Calu3 (cell line): ENCODE measurements at regions not wholly inside any gene's neighbourhood (a gene's known extent, or its start where the extent isn't known, plus 50 kb on each side); places are given as distances from the start of the nearest gene placed in this dataset.

Source experiments
- BruUV-seq: library from RNA; stranded (reverse); fragments of 400-500 nt; replicated peaks from 2 replicates; lab custom pipeline; 2021; lab: Mats Ljungman, UMichigan
- CTCF ChIA-PET: fragments of 300-600 bp; sonication (Branson Sonifier 250); formaldehyde crosslinking; loops from one replicate; lab custom pipeline; 2022; ENCODE audit warnings: antibody characterized with exemption; lab: Charles Lee
- DNase-seq: peaks from one replicate; pipeline ENCODE4 v3.0.0; 2022
- H3K27ac Mint-ChIP-seq: one replicate; pipeline ENCODE4 v1.8.0; 2022; ENCODE audit warnings: mixed read lengths; ENCODE audit not compliant: unreplicated experiment
- H3K27me3 Mint-ChIP-seq: one replicate; pipeline ENCODE4 v1.8.0; 2022; ENCODE audit warnings: mixed read lengths; ENCODE audit not compliant: unreplicated experiment
- H3K36me3 Mint-ChIP-seq: one replicate; pipeline ENCODE4 v1.8.0; 2022; ENCODE audit warnings: mild to moderate bottlenecking, moderate library complexity, mixed read lengths; ENCODE audit not compliant: insufficient read depth, unreplicated experiment
- H3K4me1 Mint-ChIP-seq: one replicate; pipeline ENCODE4 v1.8.0; 2022; ENCODE audit warnings: mild to moderate bottlenecking, low read depth, mixed read lengths; ENCODE audit not compliant: unreplicated experiment
- H3K4me3 Mint-ChIP-seq: one replicate; pipeline ENCODE4 v1.8.0; 2022; ENCODE audit warnings: mild to moderate bottlenecking, low read depth, moderate library complexity, mixed read lengths; ENCODE audit not compliant: unreplicated experiment
- H3K9me3 Mint-ChIP-seq: one replicate; pipeline ENCODE4 v1.8.0; 2022; ENCODE audit warnings: low read depth, mixed read lengths; ENCODE audit not compliant: unreplicated experiment
- intact Hi-C: fragments of 100-400 bp; cut with micrococcal nuclease; formaldehyde crosslinking; loops from one replicate; pipeline ENCODE4 v1.10.0; 2022; ENCODE audit not compliant: unreplicated experiment
- TF ChIP-seq, protein P1 (sequence below): fragments of 200-600 bp; IDR thresholded peaks from one replicate; pipeline ENCODE4 v1.8.0; 2022; ENCODE audit warnings: antibody characterized with exemption; ENCODE audit not compliant: unreplicated experiment

DNA sequence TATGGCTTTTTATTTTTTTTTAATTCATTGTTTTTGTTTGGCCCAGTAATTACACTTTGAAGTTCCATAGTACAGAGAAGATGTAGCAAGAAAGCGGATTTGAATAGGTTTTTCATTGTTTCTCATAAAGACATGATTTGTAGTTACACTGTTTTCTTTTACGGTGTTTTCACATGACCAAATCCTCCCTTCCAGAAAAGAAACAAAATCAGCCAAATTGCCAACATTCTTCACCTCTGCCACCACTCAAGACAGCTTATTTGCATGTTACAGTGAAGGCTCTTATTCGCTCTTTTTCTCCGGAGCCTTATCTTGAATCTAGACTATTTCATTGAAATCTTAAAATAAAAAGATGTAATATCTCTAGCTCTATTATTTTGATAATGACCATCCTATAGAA lies 50.9 kb upstream of the KCNH5 start:
- Mint-ChIP-seq H3K9me3 (no peaks in the 10 kb centered on the region), H3K4me3 (no peak overlapping the region), H3K36me3 (no peaks in the 10 kb centered on the region), H3K4me1 (no peaks in the 10 kb centered on the region), H3K27ac (no peak overlapping the region), H3K27me3 (no peaks in the 10 kb centered on the region)
- CTCF ChIA-PET: no interaction called here
- TF ChIP-seq, protein P1, sequence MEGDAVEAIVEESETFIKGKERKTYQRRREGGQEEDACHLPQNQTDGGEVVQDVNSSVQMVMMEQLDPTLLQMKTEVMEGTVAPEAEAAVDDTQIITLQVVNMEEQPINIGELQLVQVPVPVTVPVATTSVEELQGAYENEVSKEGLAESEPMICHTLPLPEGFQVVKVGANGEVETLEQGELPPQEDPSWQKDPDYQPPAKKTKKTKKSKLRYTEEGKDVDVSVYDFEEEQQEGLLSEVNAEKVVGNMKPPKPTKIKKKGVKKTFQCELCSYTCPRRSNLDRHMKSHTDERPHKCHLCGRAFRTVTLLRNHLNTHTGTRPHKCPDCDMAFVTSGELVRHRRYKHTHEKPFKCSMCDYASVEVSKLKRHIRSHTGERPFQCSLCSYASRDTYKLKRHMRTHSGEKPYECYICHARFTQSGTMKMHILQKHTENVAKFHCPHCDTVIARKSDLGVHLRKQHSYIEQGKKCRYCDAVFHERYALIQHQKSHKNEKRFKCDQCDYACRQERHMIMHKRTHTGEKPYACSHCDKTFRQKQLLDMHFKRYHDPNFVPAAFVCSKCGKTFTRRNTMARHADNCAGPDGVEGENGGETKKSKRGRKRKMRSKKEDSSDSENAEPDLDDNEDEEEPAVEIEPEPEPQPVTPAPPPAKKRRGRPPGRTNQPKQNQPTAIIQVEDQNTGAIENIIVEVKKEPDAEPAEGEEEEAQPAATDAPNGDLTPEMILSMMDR: no peak
- BruUV-seq: no TSS peak
- no peak for DNase-seq
- intact Hi-C loops: no loop called here
